ENCODE measurements at regions not wholly inside any gene's neighbourhood (a gene's known extent, or its start where the extent isn't known, plus 50 kb on each side); places are given as distances from the start of the nearest gene placed in this dataset.

DNA sequence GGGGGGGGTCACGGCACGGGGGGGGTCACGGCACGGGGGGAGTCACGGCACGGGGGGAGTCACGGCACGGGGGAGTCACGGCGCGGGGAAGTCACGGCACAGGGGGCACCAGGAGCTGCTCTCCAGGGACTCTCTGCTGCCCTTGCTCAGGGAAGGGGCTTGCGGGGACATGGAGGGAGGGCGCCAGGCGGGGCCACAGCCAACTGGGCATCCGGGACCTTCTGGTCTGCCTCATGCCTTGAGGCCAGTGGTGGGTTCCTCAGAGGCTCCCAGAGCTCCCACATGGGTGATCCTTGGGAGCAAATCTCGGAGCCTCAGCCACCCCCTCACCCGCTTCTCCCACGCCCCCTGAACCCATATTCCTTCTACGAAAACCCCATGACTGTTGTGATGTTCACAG, 55.8 kb upstream of the TMEM18 start:
- no peak overlapping the region for H3K4me3 ChIP-seq (ENCODE audit: low read depth, low read length)
- ChIA-PET POLR2A (no interaction called here), CTCF (no interaction called here)
- DNase-seq (ENCODE audit: low read depth, low spot score): no peak
- TF ChIP-seq, protein P1, sequence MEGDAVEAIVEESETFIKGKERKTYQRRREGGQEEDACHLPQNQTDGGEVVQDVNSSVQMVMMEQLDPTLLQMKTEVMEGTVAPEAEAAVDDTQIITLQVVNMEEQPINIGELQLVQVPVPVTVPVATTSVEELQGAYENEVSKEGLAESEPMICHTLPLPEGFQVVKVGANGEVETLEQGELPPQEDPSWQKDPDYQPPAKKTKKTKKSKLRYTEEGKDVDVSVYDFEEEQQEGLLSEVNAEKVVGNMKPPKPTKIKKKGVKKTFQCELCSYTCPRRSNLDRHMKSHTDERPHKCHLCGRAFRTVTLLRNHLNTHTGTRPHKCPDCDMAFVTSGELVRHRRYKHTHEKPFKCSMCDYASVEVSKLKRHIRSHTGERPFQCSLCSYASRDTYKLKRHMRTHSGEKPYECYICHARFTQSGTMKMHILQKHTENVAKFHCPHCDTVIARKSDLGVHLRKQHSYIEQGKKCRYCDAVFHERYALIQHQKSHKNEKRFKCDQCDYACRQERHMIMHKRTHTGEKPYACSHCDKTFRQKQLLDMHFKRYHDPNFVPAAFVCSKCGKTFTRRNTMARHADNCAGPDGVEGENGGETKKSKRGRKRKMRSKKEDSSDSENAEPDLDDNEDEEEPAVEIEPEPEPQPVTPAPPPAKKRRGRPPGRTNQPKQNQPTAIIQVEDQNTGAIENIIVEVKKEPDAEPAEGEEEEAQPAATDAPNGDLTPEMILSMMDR (IDR thresholded peaks at IDR 0.05; ENCODE audit: insufficient read depth, low read length, missing control alignments): no peak

DNA sequence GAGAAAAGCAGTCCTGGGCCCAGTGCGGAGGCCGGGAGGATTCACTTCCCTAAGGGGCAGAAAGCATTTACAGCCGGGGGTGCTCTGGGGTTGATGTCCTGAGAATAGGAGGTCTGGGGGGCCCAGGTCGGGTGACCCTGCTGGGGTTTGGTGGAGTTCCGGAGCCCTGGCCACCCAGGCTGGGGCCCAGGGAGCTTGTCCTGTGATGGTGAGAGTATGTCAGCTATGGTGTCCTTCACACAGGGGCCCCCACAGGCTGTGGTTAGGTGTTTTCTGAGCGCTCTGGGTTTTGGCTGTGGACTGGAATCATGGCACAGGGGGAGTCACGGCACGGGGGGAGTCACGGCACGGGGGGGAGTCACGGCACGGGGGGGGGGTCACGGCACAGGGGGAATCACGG, 54.5 kb upstream of the TMEM18 start:
- H3K4me3 ChIP-seq (ENCODE audit: low read depth, low read length): no peak overlapping the region
- TF ChIP-seq, protein P1 (IDR thresholded peaks at IDR 0.05; ENCODE audit: insufficient read depth, low read length, missing control alignments): no peak
- no peak for DNase-seq (ENCODE audit: low read depth, low spot score)
- ChIA-PET CTCF (interaction anchor here (1.1 to 1.7 kb wide), 3 partner anchors 8 to 18 kb away, joined by 3 to 5 read pairs (median 4); no protein-coding TSS in a partner anchor), POLR2A (no interaction called here)

DNA sequence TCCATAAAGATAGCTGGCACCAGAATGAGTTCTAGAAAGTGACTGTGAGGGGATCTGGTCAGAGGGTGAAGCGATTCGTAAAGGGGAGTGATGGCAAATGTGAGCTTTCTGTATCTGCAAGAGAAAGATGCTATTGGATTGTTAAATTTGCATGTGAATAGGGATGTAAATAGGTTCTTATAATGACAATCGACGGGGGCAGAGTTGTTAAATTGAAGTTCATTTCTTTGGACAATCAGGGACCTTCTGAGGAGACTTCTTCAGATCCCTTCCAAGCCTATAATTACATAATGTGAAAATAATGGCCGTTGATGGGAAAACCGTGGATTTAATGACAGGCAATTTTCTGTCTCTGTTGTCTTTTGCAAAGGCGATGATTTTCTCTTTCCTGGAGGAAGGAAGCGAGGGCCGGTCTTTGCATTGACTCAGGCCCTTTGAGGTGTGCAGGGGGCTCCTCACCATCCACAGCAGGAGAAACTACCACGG, 52.2 kb upstream of the TMEM18 start:
- POLR2A ChIA-PET: no interaction called here
- DNase-seq (ENCODE audit: low read depth, low spot score): no peak
- CTCF ChIA-PET: interaction anchor here (0.6 to 1.2 kb wide), 2 partner anchors 15 to 18 kb away, joined by 3 read pairs; no protein-coding TSS in a partner anchor
- H3K4me3 ChIP-seq (ENCODE audit: low read depth, low read length): no peak overlapping the region
- TF ChIP-seq, protein P1 (IDR thresholded peaks at IDR 0.05; ENCODE audit: insufficient read depth, low read length, missing control alignments): no peak

DNA sequence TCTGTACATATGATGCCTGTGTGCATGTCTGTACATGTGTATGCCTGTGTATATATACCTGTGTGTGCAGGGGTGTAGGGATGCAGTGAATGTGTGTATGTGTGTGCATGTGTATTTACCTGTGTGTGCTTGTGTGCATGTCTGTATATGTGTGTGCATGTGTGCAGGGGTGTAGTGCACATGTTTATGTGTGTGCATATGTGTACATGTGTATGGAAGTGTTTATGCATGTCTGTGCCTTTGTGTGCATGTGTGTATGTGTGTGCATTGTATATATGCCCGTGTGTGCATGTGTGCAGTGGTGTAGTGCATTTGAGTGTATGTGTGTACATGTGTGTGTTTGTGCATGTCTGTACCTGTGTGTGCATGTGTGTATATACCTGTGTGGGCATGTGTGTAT, 51.0 kb upstream of the TMEM18 start:
- CTCF ChIA-PET: interaction anchor here (3.3 kb wide), 1 partner anchor 14 kb away, joined by 14 read pairs; no protein-coding TSS in a partner anchor
- no peak overlapping the region for H3K4me3 ChIP-seq (ENCODE audit: low read depth, low read length)
- no peak for DNase-seq (ENCODE audit: low read depth, low spot score)
- TF ChIP-seq, protein P1 (IDR thresholded peaks at IDR 0.05; ENCODE audit: insufficient read depth, low read length, missing control alignments): no peak
- POLR2A ChIA-PET: no interaction called here

DNA sequence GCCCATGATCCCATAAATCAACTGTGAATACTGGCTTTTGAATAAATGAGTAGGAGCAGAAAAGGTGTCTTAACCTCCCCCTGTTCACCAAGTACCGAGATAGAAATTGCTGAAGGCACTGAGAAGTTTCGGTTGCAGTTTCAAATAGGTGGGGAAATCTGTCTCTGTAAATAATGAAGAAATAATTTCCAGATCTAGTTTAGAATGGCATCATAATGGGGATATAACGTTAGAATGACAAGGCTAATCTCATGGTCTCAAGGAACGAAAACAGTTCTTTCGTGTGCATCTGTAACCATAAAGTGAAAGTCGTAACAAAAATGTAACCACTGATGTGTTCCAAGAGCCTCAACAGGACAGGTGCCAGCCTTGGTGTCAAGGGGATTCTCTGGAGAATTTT, 49.9 kb upstream of the TMEM18 start:
- ChIA-PET POLR2A (no interaction called here), CTCF (interaction anchor here (0.9 to 3.3 kb wide), 2 partner anchors 13 to 824 kb away, joined by 3 to 14 read pairs; no protein-coding TSS in a partner anchor)
- TF ChIP-seq, protein P1 (IDR thresholded peaks at IDR 0.05; ENCODE audit: insufficient read depth, low read length, missing control alignments): no peak
- DNase-seq (ENCODE audit: low read depth, low spot score): no peak
- no peak overlapping the region for H3K4me3 ChIP-seq (ENCODE audit: low read depth, low read length)
